Astrocyte of the spinal cord (primary cell): ENCODE measurements at regions not wholly inside any gene's neighbourhood (a gene's known extent, or its start where the extent isn't known, plus 50 kb on each side); places are given as distances from the start of the nearest gene placed in this dataset.

Experiments
- DNase-seq: peaks from one replicate; pipeline ENCODE4 v3.0.0; 2011; ENCODE audit warnings: low read depth, low spot score
- H3K4me3 ChIP-seq: 2 replicates; pipeline ENCODE4 v1.5.1; 2011; ENCODE audit warnings: low read depth, mild to moderate bottlenecking, low read length, moderate library complexity
- CTCF ChIP-seq: IDR thresholded peaks from 2 replicates; pipeline ENCODE4 v1.5.1; 2012; ENCODE audit warnings: low read depth, mild to moderate bottlenecking, low read length, inconsistent platforms
- in situ Hi-C: cut with HindIII; loops from 2 replicates; pipeline ENCODE4 v1.10.0; 2017; ENCODE audit warnings: low sequenced_read_pairs

GRCh38 chr2:106701203-106702022, 184.6 kb downstream of the ST6GAL2 start:
- in situ Hi-C loops: no loop called here
- DNase-seq: no peak
- no peak overlapping the region for H3K4me3 ChIP-seq
- no peak for TF ChIP-seq CTCF

GRCh38 chr2:106703161-106703560, 182.8 kb downstream of the ST6GAL2 start:
- no peak for TF ChIP-seq CTCF
- no peak overlapping the region for H3K4me3 ChIP-seq
- in situ Hi-C loops: no loop called here
- DNase-seq: no peak

- DNase-seq: no peak
- no peak overlapping the region for H3K4me3 ChIP-seq
- TF ChIP-seq CTCF: no peak
- in situ Hi-C loops: no loop called here
These were observed 181.2 kb downstream of the ST6GAL2 start for GRCh38 chr2:106704798-106705197.

- DNase-seq: no peak
- in situ Hi-C loops: no loop called here
- no peak overlapping the region for H3K4me3 ChIP-seq
- TF ChIP-seq CTCF: no peak
These were observed 180.1 kb downstream of the ST6GAL2 start for GRCh38 chr2:106705877-106706276.

GRCh38 chr2:106706283-106706682, 179.7 kb downstream of the ST6GAL2 start:
- TF ChIP-seq CTCF: no peak
- in situ Hi-C loops: no loop called here
- no peak for DNase-seq
- no peak overlapping the region for H3K4me3 ChIP-seq

GRCh38 chr2:106708209-106708608, 177.8 kb downstream of the ST6GAL2 start:
- no peak overlapping the region for H3K4me3 ChIP-seq
- no peak for DNase-seq
- TF ChIP-seq CTCF: no peak
- in situ Hi-C loops: no loop called here
